K562 (cell line): ENCODE measurements at regions not wholly inside any gene's neighbourhood (a gene's known extent, or its start where the extent isn't known, plus 50 kb on each side); places are given as distances from the start of the nearest gene placed in this dataset.
A peak's percentile ranks its signal among the peaks of the same experiment; 100 is the strongest.
"Not testable (repeated sequence)": the region's sequence is repeated elsewhere in the genome, so short reads cannot be mapped to it uniquely, and the experiment has no call there.

Source experiments
- ATAC-seq: fragments of 200-7000 bp; cut with Tn5 transposase; 3 replicates; pipeline ENCODE4 v1.9.1; 2020; ENCODE audit warnings: moderate library complexity
- BruUV-seq: library from RNA; stranded (reverse); fragments of 400-500 nt; replicated peaks from 2 replicates; lab custom pipeline; 2021; lab: Mats Ljungman, UMichigan
- CTCF ChIA-PET: fragments of 300-600 bp; formaldehyde crosslinking; extraction: SDS; loops from one replicate; lab custom pipeline; 2021; ENCODE audit warnings: low intra/inter-chr PET ratio; lab: Yijun Ruan, JAX
- POLR2A ChIA-PET: fragments of 300-600, 350-650 bp; sonication (Branson Sonifier 250); formaldehyde crosslinking; extraction: SDS; loops from one replicate; lab custom pipeline; 2021; ENCODE audit warnings: antibody characterized with exemption, inconsistent platforms; lab: Yijun Ruan, JAX
- DNase-seq, 4 experiments: peaks; one replicate each; pipeline versions ENCODE4 v3.0.0 to v3.0.0-alpha.2; 2011 to 2018; ENCODE audit warnings: low spot score in 3 of 4, mixed read lengths in 3 of 4; ENCODE audit errors: extremely low read depth in 1 of 4
- FAIRE-seq: peaks from 2 replicates; lab custom pipeline; 2011; peaks lifted over from hg19 to GRCh38; lab: Jason Lieb, UNC
- H2AFZ ChIP-seq: 2 replicates; pipeline ENCODE4 v1.6.0; 2011; ENCODE audit warnings: low read depth, low read length, control low read depth, inconsistent platforms
- H3K27ac ChIP-seq: fragments of 200-600 bp; 3 replicates; pipeline ENCODE4 v1.8.0; 2011; ENCODE audit warnings: low read depth, mild to moderate bottlenecking, control low read depth, inconsistent platforms, low read length, moderate library complexity, mixed read lengths; ENCODE audit errors: extremely low read depth
- H3K27me3 ChIP-seq, 2 experiments: fragments of 300-600 bp in 1 of 2; 2 replicates in 1 of 2; 3 replicates in 1 of 2; pipeline versions ENCODE4 v1.6.0 to v1.8.0; 2011; ENCODE audit warnings: inconsistent platforms in 2 of 2, low read length in 2 of 2, mild to moderate bottlenecking in 1 of 2, mixed read lengths in 1 of 2, moderate library complexity in 1 of 2; ENCODE audit not compliant: control insufficient read depth in 2 of 2, insufficient read depth in 2 of 2
- H3K36me3 ChIP-seq: fragments of 300-600 bp; 3 replicates; pipeline ENCODE4 v1.8.0; 2011; ENCODE audit warnings: mild to moderate bottlenecking, low read length, inconsistent platforms; ENCODE audit not compliant: control insufficient read depth, insufficient read depth
- H3K4me1 ChIP-seq, 2 experiments: fragments of 200-600 bp in 1 of 2; replicated peaks in 1 of 2; 2 replicates in 1 of 2; 3 replicates in 1 of 2; pipeline versions ENCODE4 v1.5.1 to v1.8.0; 2011; ENCODE audit warnings: inconsistent platforms in 2 of 2, low read length in 2 of 2, mild to moderate bottlenecking in 1 of 2, mixed read lengths in 1 of 2, moderate library complexity in 1 of 2; ENCODE audit not compliant: control insufficient read depth in 2 of 2, insufficient read depth in 2 of 2
- H3K4me2 ChIP-seq: 2 replicates; pipeline ENCODE4 v1.6.1; 2011; ENCODE audit warnings: low read length, control low read depth, inconsistent platforms, mixed read lengths; ENCODE audit not compliant: insufficient read depth
- H3K4me3 ChIP-seq: fragments of 200-600 bp; sonication (generic), shearing (Covaris generic); 2 replicates; pipeline ENCODE4 v1.5.1; 2016; ENCODE audit warnings: control low read depth, inconsistent platforms
- H3K79me2 ChIP-seq: fragments of 200-600 bp; 3 replicates; pipeline ENCODE4 v1.8.0; 2011; ENCODE audit warnings: low read length, inconsistent platforms; ENCODE audit not compliant: control insufficient read depth, insufficient read depth
- H3K9ac ChIP-seq, 2 experiments: 2 replicates each; pipeline versions ENCODE4 v1.6.0 to v1.6.1; 2011; ENCODE audit warnings: low read depth in 2 of 2, low read length in 2 of 2, control low read depth in 1 of 2, inconsistent platforms in 1 of 2, mild to moderate bottlenecking in 1 of 2, mixed read lengths in 1 of 2; ENCODE audit not compliant: insufficient read depth in 1 of 2
- H3K9me1 ChIP-seq: one replicate; pipeline ENCODE4 v1.6.0; 2011; ENCODE audit warnings: inconsistent platforms, mild to moderate bottlenecking, low read length, moderate library complexity; ENCODE audit not compliant: control insufficient read depth, insufficient read depth
- H3K9me3 ChIP-seq: replicated peaks from 2 replicates; pipeline ENCODE4 v1.5.1; 2011; ENCODE audit warnings: low read depth, low read length, inconsistent platforms; ENCODE audit not compliant: control insufficient read depth, insufficient read depth
- H4K20me1 ChIP-seq: replicated peaks from 2 replicates; pipeline ENCODE4 v1.6.1; 2011; ENCODE audit warnings: low read length, inconsistent platforms, mixed read lengths; ENCODE audit not compliant: control insufficient read depth, insufficient read depth
- HDGF ChIP-seq: fragments of 450-650 bp; IDR thresholded peaks from 2 replicates; pipeline ENCODE4 v1.6.1; 2016
- RBM25 ChIP-seq: fragments of 200-400 bp; formaldehyde crosslinking; IDR thresholded peaks from 2 replicates; pipeline ENCODE4 v1.6.1; 2018; ENCODE audit warnings: low read length, low read depth, moderate library complexity; ENCODE audit not compliant: severe bottlenecking
- SIRT6 ChIP-seq: IDR thresholded peaks from one replicate; pipeline ENCODE4 v1.6.1; 2012; ENCODE audit warnings: low read depth, mild to moderate bottlenecking, control low read depth, inconsistent platforms, low read length, moderate library complexity
- ZNF282 ChIP-seq: sonication (generic); formaldehyde crosslinking; IDR thresholded peaks from 2 replicates; pipeline ENCODE4 v1.8.1; 2023; ENCODE audit warnings: missing genetic modification reagents
- ZNF76 ChIP-seq: fragments of 250-450 bp; sonication (Bioruptor Pico); IDR thresholded peaks from 2 replicates; pipeline ENCODE4 v1.4.0; 2020; ENCODE audit warnings: mild to moderate bottlenecking, moderate library complexity, borderline replicate concordance
- WGBS: fragments of 100-300 bp; shearing (Covaris generic); methylation state at CpG from one replicate; pipeline ENCODE4 v1.1.6; 2016; ENCODE audit warnings: low coverage, mixed read lengths; ENCODE audit not compliant: insufficient coverage; ENCODE audit errors: missing lambda C conversion rate; 5-methylcytosine and 5-hydroxymethylcytosine counted together
- in situ Hi-C: fragments of 300-500 bp; cut with MboI; formaldehyde crosslinking; loops from 4 replicates; pipeline ENCODE4 v1.15.0; 2018; ENCODE audit warnings: inconsistent platforms, mixed read lengths
- intact Hi-C: fragments of 100-400 bp; cut with micrococcal nuclease; formaldehyde crosslinking; loops from 2 replicates; pipeline ENCODE4 v1.14.2; 2022
- TF ChIP-seq, protein P1 (sequence below): fragments of 250-450 bp; sonication (Bioruptor Pico); IDR thresholded peaks from 2 replicates; pipeline ENCODE4 v1.4.0; 2020
- TF ChIP-seq, protein P2 (sequence below): fragments of 450-650 bp; IDR thresholded peaks from 2 replicates; pipeline ENCODE4 v1.6.1; 2018; ENCODE audit warnings: mild to moderate bottlenecking, low read depth; ENCODE audit not compliant: partially characterized antibody

DNA sequence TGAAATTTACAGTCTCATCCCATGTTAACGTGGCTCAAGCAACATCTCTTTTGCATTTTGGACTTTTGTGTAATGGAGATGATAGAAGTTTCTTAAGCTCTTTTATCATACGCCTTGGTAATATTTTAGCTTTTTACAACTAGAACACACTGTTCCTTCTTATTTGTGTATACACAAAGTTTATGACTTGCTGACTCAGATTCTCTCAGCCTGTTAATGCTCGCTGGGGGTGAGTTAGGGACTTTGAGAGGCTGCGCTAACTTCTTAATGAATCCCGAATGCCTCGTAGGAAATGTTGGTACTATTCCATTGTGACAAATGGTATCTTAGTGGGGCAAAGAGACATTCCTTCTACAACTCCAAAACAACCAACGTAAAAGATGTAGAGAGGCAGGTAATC is 509.7 kb downstream of the DOK5 start:
- Histone ChIP-seq H3K36me3 (no peaks in the 10 kb centered on the region), H3K4me1 (no peaks in the 10 kb centered on the region), H4K20me1 (no peaks in the 10 kb centered on the region), H3K9me1 (no peaks in the 10 kb centered on the region), H3K4me2 (no peak overlapping the region), H3K27ac (no peak overlapping the region), H3K9ac (no peak overlapping the region), H3K27me3 (no peaks in the 10 kb centered on the region), H3K79me2 (no peaks in the 10 kb centered on the region), H3K9me3 (no peaks in the 10 kb centered on the region), H2AFZ (no peak overlapping the region), H3K4me3 (no peak overlapping the region)
- ATAC-seq (no peak), DNase-seq (no peak), FAIRE-seq (no peak)
- ChIA-PET POLR2A (no interaction called here), CTCF (no interaction called here)
- intact Hi-C loops: no loop called here
- 0% methylated on average over 7 of the region's 7 CpGs for WGBS
- BruUV-seq: no TSS peak
- TF ChIP-seq ZNF76: no peak
- no peak for TF ChIP-seq HDGF
- in situ Hi-C loops: no loop called here

DNA sequence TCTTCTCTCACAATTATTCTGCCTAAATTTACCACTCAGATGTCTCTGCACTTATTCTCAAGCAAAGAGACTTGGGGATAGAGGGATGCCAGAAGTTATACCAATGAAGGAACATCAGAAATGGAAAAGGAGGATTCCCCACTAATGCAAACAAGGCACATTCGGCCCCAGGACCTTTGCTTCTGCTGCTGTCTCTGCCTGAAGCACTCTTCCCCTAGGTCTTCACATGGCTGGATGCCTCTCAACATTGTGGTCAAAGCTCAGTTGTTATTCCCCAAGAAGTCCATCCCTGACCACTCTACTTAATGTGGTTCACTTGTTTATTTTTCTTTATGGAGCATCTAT is 508.7 kb downstream of the DOK5 start:
- in situ Hi-C loops: no loop called here
- Histone ChIP-seq H3K9me1 (no peaks in the 10 kb centered on the region), H3K9me3 (no peaks in the 10 kb centered on the region), H3K9ac (no peak overlapping the region), H3K4me1 (no peaks in the 10 kb centered on the region), H4K20me1 (no peaks in the 10 kb centered on the region), H3K4me2 (no peak overlapping the region), H3K36me3 (no peaks in the 10 kb centered on the region), H2AFZ (no peak overlapping the region), H3K27ac (no peak overlapping the region), H3K4me3 (no peak overlapping the region), H3K27me3 (no peaks in the 10 kb centered on the region), H3K79me2 (no peaks in the 10 kb centered on the region)
- no TSS peak for BruUV-seq
- intact Hi-C loops: no loop called here
- TF ChIP-seq RBM25: peak; percentile 6
- TF ChIP-seq ZNF282 (CRISPR knock-in tag): no peak
- TF ChIP-seq, protein P1, sequence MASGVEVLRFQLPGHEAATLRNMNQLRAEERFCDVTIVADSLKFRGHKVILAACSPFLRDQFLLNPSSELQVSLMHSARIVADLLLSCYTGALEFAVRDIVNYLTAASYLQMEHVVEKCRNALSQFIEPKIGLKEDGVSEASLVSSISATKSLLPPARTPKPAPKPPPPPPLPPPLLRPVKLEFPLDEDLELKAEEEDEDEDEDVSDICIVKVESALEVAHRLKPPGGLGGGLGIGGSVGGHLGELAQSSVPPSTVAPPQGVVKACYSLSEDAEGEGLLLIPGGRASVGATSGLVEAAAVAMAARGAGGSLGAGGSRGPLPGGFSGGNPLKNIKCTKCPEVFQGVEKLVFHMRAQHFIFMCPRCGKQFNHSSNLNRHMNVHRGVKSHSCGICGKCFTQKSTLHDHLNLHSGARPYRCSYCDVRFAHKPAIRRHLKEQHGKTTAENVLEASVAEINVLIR: no peak
- TF ChIP-seq, protein P2, sequence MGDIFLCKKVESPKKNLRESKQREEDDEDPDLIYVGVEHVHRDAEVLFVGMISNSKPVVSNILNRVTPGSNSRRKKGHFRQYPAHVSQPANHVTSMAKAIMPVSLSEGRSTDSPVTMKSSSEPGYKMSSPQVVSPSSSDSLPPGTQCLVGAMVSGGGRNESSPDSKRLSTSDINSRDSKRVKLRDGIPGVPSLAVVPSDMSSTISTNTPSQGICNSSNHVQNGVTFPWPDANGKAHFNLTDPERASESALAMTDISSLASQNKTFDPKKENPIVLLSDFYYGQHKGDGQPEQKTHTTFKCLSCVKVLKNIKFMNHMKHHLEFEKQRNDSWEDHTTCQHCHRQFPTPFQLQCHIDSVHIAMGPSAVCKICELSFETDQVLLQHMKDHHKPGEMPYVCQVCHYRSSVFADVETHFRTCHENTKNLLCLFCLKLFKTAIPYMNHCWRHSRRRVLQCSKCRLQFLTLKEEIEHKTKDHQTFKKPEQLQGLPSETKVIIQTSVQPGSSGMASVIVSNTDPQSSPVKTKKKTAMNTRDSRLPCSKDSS: no peak
- no peak for TF ChIP-seq SIRT6
- FAIRE-seq: no peak
- ChIA-PET POLR2A (no interaction called here), CTCF (no interaction called here)
- no peak for ATAC-seq
- DNase-seq: no peak
- 0% methylated on average over 1 of the region's 1 CpG for WGBS

DNA sequence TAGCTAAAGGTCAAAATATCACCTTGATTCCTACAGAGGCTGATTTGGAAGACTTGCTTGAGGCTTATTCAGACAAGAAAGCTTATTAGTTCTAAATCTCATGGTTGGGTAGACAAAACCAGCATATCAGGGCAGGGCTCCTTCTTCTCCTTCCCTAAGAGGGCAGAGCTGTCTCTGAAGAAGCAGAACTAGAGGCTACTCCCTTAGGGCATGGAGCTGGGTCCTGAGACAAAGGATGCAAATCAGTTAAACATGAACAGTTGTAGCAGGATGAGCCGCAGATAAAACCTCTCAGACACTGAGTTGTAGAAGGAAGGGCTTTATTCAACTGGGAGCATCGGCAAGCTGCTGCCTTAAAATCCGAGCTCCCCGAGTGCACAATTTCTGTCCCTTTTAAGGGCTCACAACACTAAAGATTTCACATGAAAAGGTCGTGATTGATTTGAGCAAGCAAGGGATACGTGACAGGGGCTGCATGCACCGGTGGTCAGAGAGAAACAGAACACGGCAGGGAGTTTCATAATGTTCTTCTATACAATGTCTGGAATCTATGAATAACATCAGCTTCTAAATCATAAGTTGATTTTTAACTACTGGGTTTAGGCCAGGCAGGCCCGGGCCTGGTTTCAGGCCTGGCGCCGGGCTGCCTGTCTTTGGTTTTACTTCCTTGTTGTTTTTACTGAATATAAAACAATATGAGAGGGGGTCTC is 508.2 kb downstream of the DOK5 start:
- ATAC-seq, FAIRE-seq, H3K27me3 ChIP-seq, H3K9me1 ChIP-seq, H3K4me2 ChIP-seq, POLR2A ChIA-PET, H3K79me2 ChIP-seq, in situ Hi-C loops, H4K20me1 ChIP-seq, intact Hi-C loops, DNase-seq, H3K27ac ChIP-seq, H3K9ac ChIP-seq, H2AFZ ChIP-seq, H3K4me3 ChIP-seq, BruUV-seq, H3K36me3 ChIP-seq, H3K4me1 ChIP-seq, CTCF ChIA-PET, H3K9me3 ChIP-seq: not testable (repeated sequence)
- WGBS: 1% methylated on average over 11 of the region's 11 CpGs
